ENCODE measurements at regions not wholly inside any gene's neighbourhood (a gene's known extent, or its start where the extent isn't known, plus 50 kb on each side); places are given as distances from the start of the nearest gene placed in this dataset.

DNA sequence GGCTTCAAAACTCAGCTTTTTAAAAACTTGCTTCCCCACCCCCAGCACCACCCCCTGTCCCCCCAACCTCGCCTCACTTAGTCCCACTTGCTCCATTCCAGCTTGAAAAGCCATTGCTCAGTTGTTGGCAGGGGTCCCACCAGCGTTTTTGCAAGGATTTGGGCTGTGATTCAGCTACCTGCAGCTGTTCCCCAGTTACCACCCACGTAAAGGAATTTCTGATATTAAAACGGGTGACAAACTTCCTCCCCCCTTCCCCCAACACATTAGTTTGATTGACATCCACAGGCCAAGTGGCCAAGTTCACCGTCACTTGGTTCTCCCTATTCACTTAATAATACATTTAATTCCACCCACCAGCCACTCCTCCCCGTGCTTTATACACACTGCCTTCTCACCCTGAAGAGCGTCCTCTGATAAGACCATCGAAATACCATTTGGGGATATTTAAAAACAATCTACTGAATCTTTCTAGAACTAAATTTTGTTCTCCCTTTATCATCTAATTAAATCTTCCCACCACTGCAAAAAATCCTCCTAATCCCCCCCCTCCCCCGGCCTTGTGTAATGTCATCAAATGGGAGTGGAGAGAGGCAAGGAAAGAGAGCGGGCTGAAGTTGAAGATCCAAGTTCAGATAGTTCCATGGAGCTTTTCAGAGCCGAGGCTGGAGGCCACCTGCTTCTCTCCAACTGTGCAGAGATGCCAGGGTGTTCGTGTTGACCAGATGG, 55.1 kb downstream of the SOX9 start:
- TF ChIP-seq, protein P1, sequence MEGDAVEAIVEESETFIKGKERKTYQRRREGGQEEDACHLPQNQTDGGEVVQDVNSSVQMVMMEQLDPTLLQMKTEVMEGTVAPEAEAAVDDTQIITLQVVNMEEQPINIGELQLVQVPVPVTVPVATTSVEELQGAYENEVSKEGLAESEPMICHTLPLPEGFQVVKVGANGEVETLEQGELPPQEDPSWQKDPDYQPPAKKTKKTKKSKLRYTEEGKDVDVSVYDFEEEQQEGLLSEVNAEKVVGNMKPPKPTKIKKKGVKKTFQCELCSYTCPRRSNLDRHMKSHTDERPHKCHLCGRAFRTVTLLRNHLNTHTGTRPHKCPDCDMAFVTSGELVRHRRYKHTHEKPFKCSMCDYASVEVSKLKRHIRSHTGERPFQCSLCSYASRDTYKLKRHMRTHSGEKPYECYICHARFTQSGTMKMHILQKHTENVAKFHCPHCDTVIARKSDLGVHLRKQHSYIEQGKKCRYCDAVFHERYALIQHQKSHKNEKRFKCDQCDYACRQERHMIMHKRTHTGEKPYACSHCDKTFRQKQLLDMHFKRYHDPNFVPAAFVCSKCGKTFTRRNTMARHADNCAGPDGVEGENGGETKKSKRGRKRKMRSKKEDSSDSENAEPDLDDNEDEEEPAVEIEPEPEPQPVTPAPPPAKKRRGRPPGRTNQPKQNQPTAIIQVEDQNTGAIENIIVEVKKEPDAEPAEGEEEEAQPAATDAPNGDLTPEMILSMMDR (IDR thresholded peaks at IDR 0.05; ENCODE audit: low read depth, low read length, missing control alignments) = no peak
- DNase-seq (ENCODE audit: extremely low read depth, low read depth) = no peak
- no peak overlapping the region for H3K4me3 ChIP-seq (replicated peaks; ENCODE audit: low read depth, low read length)

DNA sequence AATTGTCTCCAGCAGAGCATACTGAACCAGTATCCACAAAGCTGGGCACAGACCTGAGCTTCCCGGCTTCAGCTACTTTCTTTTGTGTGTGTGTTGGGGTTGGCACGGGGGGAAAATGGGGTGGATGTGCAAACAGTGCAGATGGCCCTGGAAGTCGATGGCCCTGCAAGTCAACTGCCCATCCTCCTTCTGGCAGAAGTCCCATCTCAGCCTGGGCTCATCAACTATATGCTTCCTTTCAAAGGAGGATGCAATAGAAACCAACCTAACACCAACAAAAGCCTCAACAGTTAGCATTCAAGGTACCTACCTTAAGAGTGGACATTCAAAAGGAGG, 55.7 kb downstream of the SOX9 start:
- H3K4me3 ChIP-seq (replicated peaks; ENCODE audit: low read depth, low read length) = no peak overlapping the region
- no peak for DNase-seq (ENCODE audit: extremely low read depth, low read depth)
- TF ChIP-seq, protein P1 (IDR thresholded peaks at IDR 0.05; ENCODE audit: low read depth, low read length, missing control alignments) = no peak

DNA sequence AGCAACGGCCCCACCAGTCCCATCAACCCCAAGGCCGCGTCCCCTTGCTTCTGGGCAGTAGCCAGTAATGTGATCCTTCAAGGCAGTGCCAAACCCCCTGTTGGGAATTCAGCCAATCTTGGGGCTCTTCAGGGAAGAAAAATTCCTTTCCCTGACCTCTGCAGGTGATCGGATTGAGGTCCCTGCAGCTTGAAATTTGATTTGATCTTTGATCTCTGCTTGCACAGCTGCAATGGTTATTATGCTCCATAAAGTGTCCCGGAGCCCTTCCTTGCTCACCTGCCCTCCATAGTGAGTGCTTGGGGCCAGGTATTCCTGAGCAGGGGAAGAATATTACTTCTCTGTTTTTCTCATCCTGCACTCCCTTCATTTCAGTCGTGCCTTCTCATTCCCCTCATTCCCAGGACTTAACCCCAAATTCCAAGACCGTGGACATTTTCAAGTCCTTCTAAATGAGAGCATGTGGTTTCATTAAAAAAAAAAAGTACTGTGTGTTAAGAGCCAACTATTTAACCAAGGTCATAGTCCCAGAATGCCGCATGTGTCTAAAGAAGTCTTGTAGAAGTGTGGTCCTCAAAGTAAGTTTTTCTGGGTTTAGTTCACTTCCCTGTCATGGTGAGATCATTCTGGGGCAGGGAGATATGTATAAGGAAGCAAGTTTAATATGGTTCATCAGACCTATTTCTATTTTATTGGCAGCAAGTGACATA, 56.3 kb downstream of the SOX9 start:
- DNase-seq (ENCODE audit: extremely low read depth, low read depth) = no peak
- TF ChIP-seq, protein P1 (IDR thresholded peaks at IDR 0.05; ENCODE audit: low read depth, low read length, missing control alignments) = no peak
- no peak overlapping the region for H3K4me3 ChIP-seq (replicated peaks; ENCODE audit: low read depth, low read length)

DNA sequence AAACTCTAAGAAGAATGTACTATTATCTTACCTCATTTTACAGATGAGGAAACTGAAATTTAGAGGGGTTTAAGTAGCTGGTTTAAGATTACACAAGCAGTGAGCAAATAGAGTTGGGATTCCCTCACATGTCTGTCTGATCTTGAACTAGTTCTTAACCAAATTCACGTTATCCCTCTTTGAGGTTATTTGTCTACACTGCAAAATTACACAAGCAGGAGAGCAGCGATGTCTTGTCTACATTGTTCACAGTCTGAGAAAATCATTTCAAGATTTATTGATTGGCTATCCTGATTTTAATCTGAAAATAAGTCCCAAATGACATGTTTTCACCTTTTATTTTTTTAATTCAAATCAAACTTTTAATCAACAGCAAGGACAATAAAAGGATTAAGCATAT, 56.9 kb downstream of the SOX9 start:
- H3K4me3 ChIP-seq (replicated peaks; ENCODE audit: low read depth, low read length) = no peak overlapping the region
- no peak for DNase-seq (ENCODE audit: extremely low read depth, low read depth)
- TF ChIP-seq, protein P1 (IDR thresholded peaks at IDR 0.05; ENCODE audit: low read depth, low read length, missing control alignments) = no peak

DNA sequence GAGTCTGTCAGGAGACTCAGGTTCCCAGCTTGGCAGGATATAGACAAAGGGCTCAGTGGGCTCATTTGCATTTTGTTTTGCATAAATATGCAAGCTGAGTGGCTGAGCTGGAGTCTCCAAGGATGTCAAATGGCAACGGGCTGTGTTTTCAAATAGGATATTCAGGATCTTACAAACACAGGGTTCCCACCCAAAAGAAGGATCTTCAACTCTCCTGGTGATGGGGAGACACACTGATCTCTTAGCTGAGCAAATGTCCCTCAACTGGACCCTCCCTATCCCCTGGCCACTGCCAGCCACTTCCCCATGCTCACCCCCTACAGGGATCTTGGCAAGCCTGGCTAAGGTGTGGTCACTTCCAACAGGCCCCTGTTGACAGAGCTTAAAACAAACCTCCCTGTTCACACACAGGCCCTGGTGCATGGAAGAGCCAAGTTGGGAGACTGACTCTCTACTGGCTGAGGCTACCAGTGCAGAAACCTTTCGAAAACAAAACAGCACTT, 61.6 kb downstream of the SOX9 start:
- DNase-seq (ENCODE audit: extremely low read depth, low read depth) = no peak
- TF ChIP-seq, protein P1 (IDR thresholded peaks at IDR 0.05; ENCODE audit: low read depth, low read length, missing control alignments) = no peak
- no peak overlapping the region for H3K4me3 ChIP-seq (replicated peaks; ENCODE audit: low read depth, low read length)

DNA sequence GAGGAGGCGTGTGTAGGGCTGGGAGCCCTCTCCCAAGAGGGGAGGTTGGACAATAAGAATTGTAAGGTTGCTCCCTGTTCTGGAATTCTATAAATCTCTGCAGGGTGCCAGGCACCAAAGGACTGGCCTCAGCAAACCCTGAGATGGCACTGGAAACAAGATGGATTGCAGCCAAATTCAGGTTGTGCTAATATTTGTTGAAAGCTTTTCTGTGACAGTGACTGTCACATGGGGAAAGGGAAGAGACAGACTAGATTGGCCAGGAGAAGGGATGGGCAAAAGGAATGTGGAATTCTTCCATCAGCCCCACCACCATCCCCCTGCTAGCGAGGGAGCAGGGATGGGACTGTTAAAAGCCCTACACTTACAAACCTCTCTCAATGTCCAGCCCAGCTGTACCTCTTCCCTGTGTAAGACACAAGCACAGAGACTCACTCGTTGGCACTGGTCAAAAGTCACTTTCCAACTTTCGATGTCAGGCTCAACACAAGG, 62.4 kb downstream of the SOX9 start:
- no peak overlapping the region for H3K4me3 ChIP-seq (replicated peaks; ENCODE audit: low read depth, low read length)
- no peak for DNase-seq (ENCODE audit: extremely low read depth, low read depth)
- TF ChIP-seq, protein P1 (IDR thresholded peaks at IDR 0.05; ENCODE audit: low read depth, low read length, missing control alignments) = no peak

Data from HFF-Myc (cell line).